Prostate gland (tissue), 2 donors: ENCODE measurements at regions not wholly inside any gene's neighbourhood (a gene's known extent, or its start where the extent isn't known, plus 50 kb on each side); places are given as distances from the start of the nearest gene placed in this dataset.

Experiments used
- POLR2A ChIP-seq: fragments of 450-650 bp; IDR thresholded peaks from one replicate; pipeline ENCODE4 v1.6.1; 2016; ENCODE audit warnings: antibody characterized with exemption, mild to moderate bottlenecking
- POLR2AphosphoS5 ChIP-seq: sonication (generic); formaldehyde crosslinking; IDR thresholded peaks from one replicate; pipeline ENCODE4 v1.6.1; 2017; ENCODE audit warnings: antibody characterized with exemption
- TF ChIP-seq, protein P1 (sequence below), 4 experiments: fragments of 200-600 bp in 2 of 4; fragments of 450-650 bp in 2 of 4; sonication (generic) in 2 of 4; IDR thresholded peaks; 1 replicate in 3 of 4; 2 replicates in 1 of 4; pipeline ENCODE4 v1.5.1; 2016 to 2019; ENCODE audit warnings: antibody characterized with exemption in 4 of 4, mild to moderate bottlenecking in 2 of 4, moderate library complexity in 2 of 4

DNA sequence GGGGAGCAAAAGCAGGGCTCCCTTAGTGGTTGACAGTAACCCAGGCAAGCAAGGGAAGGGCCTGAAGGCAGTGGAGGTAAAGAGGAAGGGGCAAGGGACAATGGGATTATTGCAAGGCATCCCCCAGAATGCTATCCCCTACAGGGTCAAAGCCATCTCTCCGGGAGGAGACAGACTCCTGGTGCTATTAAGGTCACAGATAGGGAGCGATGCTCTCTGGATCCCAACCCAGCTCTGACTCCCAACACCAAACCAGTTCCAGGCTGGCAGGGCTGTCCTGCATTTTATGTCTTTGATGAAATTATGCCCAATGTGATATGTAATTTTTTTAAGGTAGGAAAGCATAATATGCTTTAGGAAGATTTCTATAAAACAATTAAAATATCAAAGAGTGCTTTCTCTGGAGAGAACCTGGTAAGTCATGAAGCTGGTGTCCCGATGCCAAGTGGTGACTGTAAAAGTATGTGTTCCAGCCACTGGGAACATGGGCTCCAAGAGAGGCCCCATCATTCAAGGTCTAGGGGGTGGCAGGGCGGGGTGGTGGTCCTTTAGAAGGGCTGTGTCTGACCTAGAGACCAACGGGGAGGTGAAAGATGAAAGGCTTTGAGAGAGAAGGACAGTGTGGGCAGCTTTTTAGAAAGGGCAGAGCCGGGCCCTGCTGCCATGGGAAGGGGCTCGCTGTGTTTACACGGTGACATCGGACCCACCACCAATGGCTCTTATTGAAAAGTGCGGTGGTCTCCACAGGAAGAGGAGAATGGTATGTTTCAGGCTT lies 276.5 kb downstream of the CDC5L start:
- TF ChIP-seq, protein P1, sequence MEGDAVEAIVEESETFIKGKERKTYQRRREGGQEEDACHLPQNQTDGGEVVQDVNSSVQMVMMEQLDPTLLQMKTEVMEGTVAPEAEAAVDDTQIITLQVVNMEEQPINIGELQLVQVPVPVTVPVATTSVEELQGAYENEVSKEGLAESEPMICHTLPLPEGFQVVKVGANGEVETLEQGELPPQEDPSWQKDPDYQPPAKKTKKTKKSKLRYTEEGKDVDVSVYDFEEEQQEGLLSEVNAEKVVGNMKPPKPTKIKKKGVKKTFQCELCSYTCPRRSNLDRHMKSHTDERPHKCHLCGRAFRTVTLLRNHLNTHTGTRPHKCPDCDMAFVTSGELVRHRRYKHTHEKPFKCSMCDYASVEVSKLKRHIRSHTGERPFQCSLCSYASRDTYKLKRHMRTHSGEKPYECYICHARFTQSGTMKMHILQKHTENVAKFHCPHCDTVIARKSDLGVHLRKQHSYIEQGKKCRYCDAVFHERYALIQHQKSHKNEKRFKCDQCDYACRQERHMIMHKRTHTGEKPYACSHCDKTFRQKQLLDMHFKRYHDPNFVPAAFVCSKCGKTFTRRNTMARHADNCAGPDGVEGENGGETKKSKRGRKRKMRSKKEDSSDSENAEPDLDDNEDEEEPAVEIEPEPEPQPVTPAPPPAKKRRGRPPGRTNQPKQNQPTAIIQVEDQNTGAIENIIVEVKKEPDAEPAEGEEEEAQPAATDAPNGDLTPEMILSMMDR (IDR thresholded peaks at IDR 0.05): no peak
- TF ChIP-seq POLR2AphosphoS5: no peak
- no peak for TF ChIP-seq POLR2A
